Keratinocyte (primary cell): ENCODE measurements at regions not wholly inside any gene's neighbourhood (a gene's known extent, or its start where the extent isn't known, plus 50 kb on each side); places are given as distances from the start of the nearest gene placed in this dataset.

ENCODE experiments used
- DNase-seq: peaks from one replicate; pipeline ENCODE4 v3.0.0-alpha.2; 2011; ENCODE audit warnings: low read depth, missing footprints, low spot score
- FAIRE-seq: peaks from 2 replicates; lab custom pipeline; 2011; peaks lifted over from hg19 to GRCh38; lab: Jason Lieb, UNC
- H2AFZ ChIP-seq: 2 replicates; pipeline ENCODE4 v1.6.0; 2012; ENCODE audit warnings: low read length, control low read depth, inconsistent platforms; ENCODE audit not compliant: control insufficient read depth
- H3K27ac ChIP-seq: 2 replicates; pipeline ENCODE4 v1.5.1; 2011; ENCODE audit warnings: low read length; ENCODE audit not compliant: control insufficient read depth, insufficient read depth
- H3K27me3 ChIP-seq: 3 replicates; pipeline ENCODE4 v1.6.0; 2011; ENCODE audit warnings: low read length; ENCODE audit not compliant: control insufficient read depth, insufficient read depth; ENCODE audit errors: extremely low read depth
- H3K36me3 ChIP-seq, 2 experiments: 2 replicates in 1 of 2; 3 replicates in 1 of 2; pipeline ENCODE4 v1.5.1; 2011; ENCODE audit warnings: low read length in 2 of 2, mild to moderate bottlenecking in 1 of 2; ENCODE audit not compliant: control insufficient read depth in 2 of 2, insufficient read depth in 2 of 2; ENCODE audit errors: extremely low read depth in 1 of 2
- H3K4me1 ChIP-seq: 3 replicates; pipeline ENCODE4 v1.5.1; 2011; ENCODE audit warnings: low read length; ENCODE audit not compliant: control insufficient read depth, insufficient read depth; ENCODE audit errors: extremely low read depth
- H3K4me2 ChIP-seq: 3 replicates; pipeline ENCODE4 v1.6.0; 2011; ENCODE audit warnings: low read depth, low read length; ENCODE audit not compliant: control insufficient read depth, insufficient read depth; ENCODE audit errors: extremely low read depth
- H3K4me3 ChIP-seq, 3 experiments: fragments of 200-600 bp in 1 of 3; sonication (generic) in 1 of 3; 2 replicates in 2 of 3; 3 replicates in 1 of 3; pipeline ENCODE4 v1.5.1; 2011 to 2016; ENCODE audit warnings: low read length in 3 of 3, mild to moderate bottlenecking in 3 of 3, control low read depth in 2 of 3, inconsistent platforms in 1 of 3, low read depth in 1 of 3, mixed read lengths in 1 of 3, mixed run types in 1 of 3, moderate library complexity in 1 of 3; ENCODE audit not compliant: control insufficient read depth in 2 of 3, insufficient read depth in 2 of 3; ENCODE audit errors: extremely low read depth in 1 of 3
- H3K79me2 ChIP-seq: 2 replicates; pipeline ENCODE4 v1.6.0; 2012; ENCODE audit warnings: low read length; ENCODE audit not compliant: control insufficient read depth, insufficient read depth
- H3K9ac ChIP-seq: 3 replicates; pipeline ENCODE4 v1.6.0; 2011; ENCODE audit warnings: low read length; ENCODE audit not compliant: control insufficient read depth, insufficient read depth; ENCODE audit errors: extremely low read depth
- H3K9me1 ChIP-seq: 3 replicates; pipeline ENCODE4 v1.6.0; 2011; ENCODE audit warnings: low read length; ENCODE audit not compliant: control insufficient read depth, insufficient read depth; ENCODE audit errors: extremely low read depth
- H3K9me3 ChIP-seq: 2 replicates; pipeline ENCODE4 v1.5.1; 2012; ENCODE audit warnings: low read depth, low read length; ENCODE audit not compliant: control insufficient read depth
- H4K20me1 ChIP-seq: 3 replicates; pipeline ENCODE4 v1.6.0; 2011; ENCODE audit warnings: low read length; ENCODE audit not compliant: control insufficient read depth, insufficient read depth; ENCODE audit errors: extremely low read depth
- CTCF ChIP-seq, 3 experiments: IDR thresholded peaks in 1 of 3; conservative IDR thresholded peaks in 1 of 3; optimal IDR thresholded peaks in 1 of 3; 2 replicates in 2 of 3; 3 replicates in 1 of 3; pipeline versions ENCODE3 to v1.5.1; 2011; ENCODE audit warnings: low read length in 3 of 3, mild to moderate bottlenecking in 3 of 3, moderate library complexity in 2 of 3, control low read depth in 1 of 3, inconsistent platforms in 1 of 3; ENCODE audit not compliant: insufficient read depth in 2 of 3; ENCODE audit errors: extremely low read depth in 1 of 3
- EZH2 ChIP-seq: IDR thresholded peaks from one replicate; pipeline ENCODE4 v1.6.1; 2012; ENCODE audit warnings: inconsistent platforms, mild to moderate bottlenecking, low read length, moderate library complexity
- dilution Hi-C: fragments of 300-500 bp; cut with MboI; formaldehyde crosslinking; loops from one replicate; pipeline ENCODE4 v1.7.0; 2020; ENCODE audit warnings: low sequenced_read_pairs; ENCODE audit not compliant: extremely low pct_ligation_motif_present

GRCh38 chr7:115216652-115217051 is 294.8 kb downstream of the MDFIC start:
- TF ChIP-seq CTCF (optimal IDR thresholded peaks at IDR 0.05 in 1 of 3, IDR thresholded peaks at IDR 0.05 in 1 of 3, conservative IDR thresholded peaks at IDR 0.05 in 1 of 3; ENCODE audit: extremely low read depth in 1 of 3, insufficient read depth in 2 of 3, low read length in 3 of 3) = no peak
- no peak for TF ChIP-seq EZH2
- no peak overlapping the region for H2AFZ ChIP-seq
- no peak overlapping the region for H3K4me3 ChIP-seq
- no peaks in the 10 kb centered on the region for H3K4me1 ChIP-seq
- H3K79me2 ChIP-seq = no peaks in the 10 kb centered on the region
- H4K20me1 ChIP-seq = no peaks in the 10 kb centered on the region
- no peaks in the 10 kb centered on the region for H3K9me3 ChIP-seq
- DNase-seq (no peak), FAIRE-seq (no peak)
- H3K27me3 ChIP-seq = no peaks in the 10 kb centered on the region
- no peak overlapping the region for H3K27ac ChIP-seq
- H3K9ac ChIP-seq = no peak overlapping the region
- H3K4me2 ChIP-seq = no peak overlapping the region
- H3K36me3 ChIP-seq = no peaks in the 10 kb centered on the region
- H3K9me1 ChIP-seq = no peaks in the 10 kb centered on the region
- dilution Hi-C loops = no loop called here

GRCh38 chr7:115211171-115211570 is 289.3 kb downstream of the MDFIC start:
- no peaks in the 10 kb centered on the region for H3K9me1 ChIP-seq
- FAIRE-seq (no peak), DNase-seq (no peak)
- no peak overlapping the region for H3K27ac ChIP-seq
- H3K36me3 ChIP-seq = no peaks in the 10 kb centered on the region
- H3K27me3 ChIP-seq = no peaks in the 10 kb centered on the region
- no peaks in the 10 kb centered on the region for H3K79me2 ChIP-seq
- dilution Hi-C loops = no loop called here
- H3K9me3 ChIP-seq = no peaks in the 10 kb centered on the region
- H2AFZ ChIP-seq = no peak overlapping the region
- TF ChIP-seq EZH2 = no peak
- TF ChIP-seq CTCF (optimal IDR thresholded peaks at IDR 0.05 in 1 of 3, IDR thresholded peaks at IDR 0.05 in 1 of 3, conservative IDR thresholded peaks at IDR 0.05 in 1 of 3; ENCODE audit: extremely low read depth in 1 of 3, insufficient read depth in 2 of 3, low read length in 3 of 3) = no peak
- H4K20me1 ChIP-seq = no peaks in the 10 kb centered on the region
- no peaks in the 10 kb centered on the region for H3K4me1 ChIP-seq
- H3K4me3 ChIP-seq = no peak overlapping the region
- H3K4me2 ChIP-seq = no peak overlapping the region
- H3K9ac ChIP-seq = no peak overlapping the region
